ENCODE measurements at regions not wholly inside any gene's neighbourhood (a gene's known extent, or its start where the extent isn't known, plus 50 kb on each side); places are given as distances from the start of the nearest gene placed in this dataset.

DNA sequence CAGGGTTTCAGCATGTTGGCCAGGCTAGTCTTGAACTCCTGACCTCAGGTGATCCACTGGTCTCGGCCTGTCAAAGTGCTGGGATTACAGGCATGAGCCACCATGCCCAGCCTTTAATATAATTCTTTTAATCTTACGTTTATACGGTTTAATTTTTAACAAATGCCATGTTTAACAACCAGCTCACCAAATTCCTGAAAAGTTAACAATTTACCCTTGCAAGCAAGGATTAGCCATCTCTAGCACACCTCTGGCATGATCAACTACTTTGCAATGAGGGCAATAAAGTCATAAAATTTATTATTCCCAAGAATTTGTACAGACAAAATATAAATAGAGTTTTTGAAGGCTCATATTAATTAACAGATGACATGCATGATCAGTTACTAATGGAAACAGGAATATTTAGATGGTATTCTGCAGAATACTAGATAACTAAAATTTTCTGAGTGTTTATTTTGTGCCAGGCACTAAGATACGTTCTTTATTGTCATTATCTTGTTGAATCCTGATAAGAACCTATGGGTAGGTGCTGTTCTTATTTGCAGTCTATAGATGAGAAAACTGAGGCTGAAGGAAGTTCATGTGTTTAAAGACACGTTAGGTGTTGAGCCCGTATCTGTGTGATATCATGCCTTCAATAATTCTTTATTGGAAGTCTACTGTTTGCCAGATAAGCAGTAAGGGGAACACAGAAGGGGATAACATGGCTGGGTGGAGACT is 190.1 kb downstream of the CDCA7 start:
- H3K36me3 Mint-ChIP-seq, result no peaks in the 10 kb centered on the region
- no peak for DNase-seq
- peaks cover 0 to 8% (median 1%) of the 10 kb centered on the region in 3 donors for H3K27me3 Mint-ChIP-seq (ENCODE audit: low read depth in 3 of 3)
- no peak overlapping the region for H3K4me3 Mint-ChIP-seq
- peaks cover 0 to 1% (median 0%) of the 10 kb centered on the region in 6 donors for H3K9me3 Mint-ChIP-seq
- H3K4me1 Mint-ChIP-seq, result no peaks in the 10 kb centered on the region
- H3K27ac Mint-ChIP-seq, result no peak overlapping the region

DNA sequence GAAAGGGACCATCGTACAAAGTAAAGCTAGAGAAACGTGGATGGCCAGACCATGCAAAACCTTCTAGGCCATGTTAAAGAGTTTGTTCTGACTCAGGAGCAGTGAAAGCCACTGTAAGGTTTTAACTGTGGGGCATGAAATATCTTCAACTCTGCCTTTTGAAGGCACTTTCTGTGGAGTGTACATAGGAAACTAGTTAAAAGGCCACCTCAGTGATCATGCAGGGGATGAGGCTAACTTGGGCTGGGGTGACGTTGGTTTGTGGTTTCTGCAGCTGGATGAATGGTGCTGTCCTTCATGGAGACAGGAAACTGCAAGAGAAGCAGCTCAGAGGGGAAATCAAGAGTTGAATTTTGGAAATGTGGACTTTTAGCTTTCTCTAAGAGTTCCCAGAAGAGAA is 190.7 kb downstream of the CDCA7 start:
- H3K4me3 Mint-ChIP-seq, result no peak overlapping the region
- peaks cover 1 to 8% (median 1%) of the 10 kb centered on the region in 3 donors for H3K27me3 Mint-ChIP-seq (ENCODE audit: low read depth in 3 of 3)
- no peak for DNase-seq
- H3K36me3 Mint-ChIP-seq, result no peaks in the 10 kb centered on the region
- no peaks in the 10 kb centered on the region for H3K4me1 Mint-ChIP-seq
- peaks cover 0 to 1% (median 0%) of the 10 kb centered on the region in 6 donors for H3K9me3 Mint-ChIP-seq
- no peak overlapping the region for H3K27ac Mint-ChIP-seq

DNA sequence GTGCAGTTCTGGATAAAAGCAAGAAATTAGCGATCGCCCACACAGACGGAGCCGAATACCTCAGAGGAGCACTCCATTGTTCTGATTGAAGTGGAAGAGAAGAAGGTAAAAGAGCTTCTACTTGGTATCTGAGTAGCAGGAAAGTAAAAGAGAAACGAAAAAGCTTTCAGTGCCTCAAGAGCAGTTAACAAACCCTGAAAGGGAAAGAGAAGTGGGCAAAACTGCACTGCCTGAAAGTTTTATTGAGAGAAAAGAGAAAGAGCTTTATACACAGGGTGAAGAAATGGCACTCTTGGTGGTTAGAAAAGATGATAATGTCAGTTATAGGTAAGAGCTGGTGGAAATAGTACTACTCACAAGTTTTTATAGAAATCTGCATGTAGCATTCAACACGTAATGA is 192.8 kb downstream of the CDCA7 start:
- Mint-ChIP-seq H3K9me3 (peaks cover 0 to 2% (median 0%) of the 10 kb centered on the region in 6 donors), H3K4me1 (no peaks in the 10 kb centered on the region), H3K27me3 (ENCODE audit: low read depth in 3 of 3) (peaks cover 1 to 8% (median 7%) of the 10 kb centered on the region in 3 donors), H3K27ac (no peak overlapping the region), H3K36me3 (no peaks in the 10 kb centered on the region), H3K4me3 (no peak overlapping the region)
- no peak for DNase-seq

DNA sequence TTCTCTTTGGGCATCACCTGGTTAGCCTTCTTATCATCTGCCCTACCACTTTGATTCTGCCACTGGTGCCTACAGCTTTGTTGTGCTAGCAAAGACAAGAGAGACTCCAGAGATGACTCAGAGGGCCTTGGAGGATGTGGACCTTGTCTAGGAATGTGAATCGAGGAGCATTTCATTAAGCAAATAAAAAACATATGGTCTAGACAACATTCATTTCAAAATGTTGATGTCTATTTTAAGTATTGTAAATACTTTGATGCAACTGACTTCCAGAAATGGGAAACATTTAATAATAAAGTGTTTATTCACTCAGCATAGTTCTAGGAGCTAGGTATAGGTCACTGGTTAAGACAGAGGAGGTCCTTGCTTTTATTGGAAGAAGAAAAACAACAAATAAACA is 195.5 kb downstream of the CDCA7 start:
- no peaks in the 10 kb centered on the region for H3K4me1 Mint-ChIP-seq
- DNase-seq, result no peak
- no peak overlapping the region for H3K4me3 Mint-ChIP-seq
- no peak overlapping the region for H3K27ac Mint-ChIP-seq
- H3K36me3 Mint-ChIP-seq, result no peaks in the 10 kb centered on the region
- H3K9me3 Mint-ChIP-seq, result peaks cover 0 to 2% (median 0%) of the 10 kb centered on the region in 6 donors
- H3K27me3 Mint-ChIP-seq (ENCODE audit: low read depth in 3 of 3), result peaks cover 1 to 9% (median 2%) of the 10 kb centered on the region in 3 donors

DNA sequence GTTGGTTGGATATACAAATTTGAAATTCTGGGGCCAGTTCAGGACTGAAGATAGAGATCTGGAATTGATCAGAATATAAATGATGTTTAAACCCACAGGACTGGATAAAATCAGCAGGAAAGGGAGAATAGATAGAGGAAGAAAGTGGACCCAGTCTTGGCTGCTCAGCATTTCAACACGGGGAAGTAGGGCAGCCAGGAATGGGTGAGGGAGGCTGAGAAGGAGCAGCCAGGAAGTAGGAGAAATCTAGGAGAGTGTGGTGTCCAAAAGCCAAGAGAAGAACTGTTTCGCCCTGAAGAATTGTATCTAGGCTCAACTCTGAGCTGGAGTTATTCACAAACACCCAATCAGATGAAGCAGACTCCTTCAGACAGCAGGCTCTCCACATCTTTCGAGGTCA is 197.9 kb downstream of the CDCA7 start:
- no peak for DNase-seq
- Mint-ChIP-seq H3K4me3 (no peak overlapping the region), H3K4me1 (no peaks in the 10 kb centered on the region), H3K36me3 (no peaks in the 10 kb centered on the region), H3K9me3 (peaks cover 0 to 2% (median 0%) of the 10 kb centered on the region in 6 donors), H3K27ac (no peak overlapping the region), H3K27me3 (ENCODE audit: low read depth in 3 of 3) (peaks cover 1 to 7% (median 2%) of the 10 kb centered on the region in 3 donors)

DNA sequence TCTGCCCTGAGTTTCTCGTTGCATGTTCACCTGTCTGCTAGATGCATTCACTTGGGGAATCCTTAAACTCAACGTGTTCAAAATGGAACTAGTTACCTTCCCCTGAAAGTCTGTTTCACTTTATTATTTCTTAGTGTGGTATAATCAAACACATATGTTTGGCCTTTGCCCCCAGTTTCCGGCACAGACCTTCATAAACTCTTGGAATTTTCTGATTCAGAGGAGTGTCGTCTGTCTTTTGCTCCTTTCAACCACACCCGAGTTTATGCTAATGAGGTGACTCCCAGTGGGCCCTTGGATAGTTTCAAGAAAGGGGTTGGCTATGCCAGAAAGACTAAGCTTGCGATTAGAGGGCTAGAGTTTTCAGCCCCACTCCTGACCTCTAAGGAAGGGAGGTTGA is 198.9 kb downstream of the CDCA7 start:
- no peaks in the 10 kb centered on the region for H3K36me3 Mint-ChIP-seq
- peaks cover 1 to 7% (median 2%) of the 10 kb centered on the region in 3 donors for H3K27me3 Mint-ChIP-seq (ENCODE audit: low read depth in 3 of 3)
- peaks cover 0 to 2% (median 0%) of the 10 kb centered on the region in 6 donors for H3K9me3 Mint-ChIP-seq
- DNase-seq, result no peak
- H3K27ac Mint-ChIP-seq, result no peak overlapping the region
- no peak overlapping the region for H3K4me3 Mint-ChIP-seq
- H3K4me1 Mint-ChIP-seq, result no peaks in the 10 kb centered on the region

DNA sequence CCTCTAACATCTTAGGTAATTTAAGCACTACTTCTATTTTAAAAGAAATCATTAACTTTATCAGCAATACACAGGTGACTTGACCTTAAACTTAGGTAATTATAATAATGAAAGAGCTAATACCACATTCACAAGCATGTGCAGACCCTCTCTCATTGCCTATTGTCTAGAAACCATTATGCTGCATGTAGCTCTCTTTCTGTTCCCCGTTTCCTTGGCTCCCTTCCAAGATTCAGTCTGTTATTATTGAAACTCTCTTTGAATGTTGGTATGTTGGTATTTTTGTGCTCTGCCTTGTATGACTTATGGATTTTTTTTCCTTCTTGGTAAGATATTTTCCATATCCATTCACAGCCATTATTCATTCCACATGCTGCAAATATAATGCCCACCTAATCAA is 201.2 kb downstream of the CDCA7 start:
- Mint-ChIP-seq H3K27me3 (ENCODE audit: low read depth in 3 of 3) (peaks cover 0 to 7% (median 2%) of the 10 kb centered on the region in 3 donors), H3K36me3 (no peaks in the 10 kb centered on the region), H3K4me1 (no peaks in the 10 kb centered on the region), H3K27ac (no peak overlapping the region), H3K4me3 (no peak overlapping the region), H3K9me3 (peaks cover 0 to under 1% (median 0%) of the 10 kb centered on the region in 6 donors)
- no peak for DNase-seq

DNA sequence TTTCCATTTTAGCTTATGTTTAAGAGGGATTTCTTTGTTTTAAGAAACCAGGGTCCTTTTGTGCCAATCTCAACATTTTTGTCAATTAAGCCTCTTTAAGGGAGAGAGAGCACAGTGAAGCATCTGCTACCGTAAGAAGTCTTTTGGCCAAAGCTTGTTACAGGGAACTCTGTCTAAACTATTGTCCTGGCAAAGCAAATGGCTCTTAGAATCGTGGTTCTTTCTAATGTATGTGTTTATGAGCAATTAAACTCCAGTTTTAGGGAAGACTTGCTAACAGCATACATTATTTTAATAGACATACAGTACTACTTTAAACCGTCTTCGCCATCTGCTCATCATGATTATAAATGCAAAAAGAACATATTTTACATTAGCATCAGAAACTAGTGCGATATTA is 202.1 kb downstream of the CDCA7 start:
- no peak for DNase-seq
- H3K27me3 Mint-ChIP-seq (ENCODE audit: low read depth in 3 of 3), result peaks cover 1 to 7% (median 5%) of the 10 kb centered on the region in 3 donors
- no peak overlapping the region for H3K27ac Mint-ChIP-seq
- peaks cover 0 to 7% (median 0%) of the 10 kb centered on the region in 6 donors for H3K9me3 Mint-ChIP-seq
- H3K4me1 Mint-ChIP-seq, result no peaks in the 10 kb centered on the region
- peaks cover 0 to 4% (median 3%) of the 10 kb centered on the region in 3 donors for H3K36me3 Mint-ChIP-seq
- no peak overlapping the region for H3K4me3 Mint-ChIP-seq

DNA sequence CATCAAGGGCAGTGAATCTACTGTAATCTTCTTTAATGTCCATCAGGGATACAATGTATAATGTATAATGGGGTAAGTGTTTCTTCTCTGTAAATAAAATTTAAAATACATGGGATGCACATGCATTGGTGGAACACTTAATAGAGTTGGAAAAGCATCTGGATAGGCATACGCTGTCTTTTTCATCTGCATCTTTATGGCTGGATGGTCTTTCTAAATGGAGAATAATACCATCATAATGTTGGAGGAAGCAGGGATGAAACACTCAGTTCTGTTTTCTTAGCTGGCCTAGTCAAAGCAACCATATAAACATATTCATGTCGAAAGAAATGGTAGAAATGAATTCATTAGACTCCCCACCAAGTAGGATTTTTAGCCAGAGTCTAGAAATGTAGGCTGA is 202.8 kb downstream of the CDCA7 start:
- Mint-ChIP-seq H3K36me3 (peaks cover 0 to 4% (median 3%) of the 10 kb centered on the region in 3 donors), H3K4me1 (no peaks in the 10 kb centered on the region), H3K4me3 (no peak overlapping the region), H3K27ac (no peak overlapping the region), H3K27me3 (ENCODE audit: low read depth in 3 of 3) (peaks cover 1 to 6% (median 3%) of the 10 kb centered on the region in 3 donors), H3K9me3 (peaks cover 0 to 7% (median 1%) of the 10 kb centered on the region in 6 donors)
- DNase-seq, result no peak

DNA sequence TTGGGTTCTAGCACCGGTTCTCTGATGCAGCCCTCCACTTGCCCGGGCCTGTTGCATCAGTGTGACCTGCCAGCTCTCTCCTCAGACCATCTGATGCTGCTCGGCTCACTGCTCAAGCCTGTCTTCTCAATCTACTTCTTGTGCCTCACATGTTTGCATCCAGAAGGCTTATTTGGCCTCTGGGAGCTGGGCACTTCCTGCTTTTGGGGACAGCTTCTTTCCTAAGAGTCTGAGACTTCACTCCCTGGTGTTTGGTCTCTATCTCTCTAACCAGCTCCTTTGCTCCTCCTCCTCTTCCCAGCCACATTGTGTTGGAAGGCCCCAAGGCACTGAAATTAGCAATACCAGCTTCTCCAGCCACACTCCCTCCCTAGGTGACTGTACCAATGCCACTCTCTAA is 212.8 kb downstream of the CDCA7 start:
- H3K4me3 Mint-ChIP-seq, result no peak overlapping the region
- DNase-seq, result no peak
- H3K9me3 Mint-ChIP-seq, result peaks cover 0 to 5% (median 2%) of the 10 kb centered on the region in 6 donors
- no peaks in the 10 kb centered on the region for H3K36me3 Mint-ChIP-seq
- H3K4me1 Mint-ChIP-seq, result no peaks in the 10 kb centered on the region
- H3K27ac Mint-ChIP-seq, result no peak overlapping the region
- H3K27me3 Mint-ChIP-seq (ENCODE audit: low read depth in 3 of 3), result peaks cover 2 to 9% (median 7%) of the 10 kb centered on the region in 3 donors

DNA sequence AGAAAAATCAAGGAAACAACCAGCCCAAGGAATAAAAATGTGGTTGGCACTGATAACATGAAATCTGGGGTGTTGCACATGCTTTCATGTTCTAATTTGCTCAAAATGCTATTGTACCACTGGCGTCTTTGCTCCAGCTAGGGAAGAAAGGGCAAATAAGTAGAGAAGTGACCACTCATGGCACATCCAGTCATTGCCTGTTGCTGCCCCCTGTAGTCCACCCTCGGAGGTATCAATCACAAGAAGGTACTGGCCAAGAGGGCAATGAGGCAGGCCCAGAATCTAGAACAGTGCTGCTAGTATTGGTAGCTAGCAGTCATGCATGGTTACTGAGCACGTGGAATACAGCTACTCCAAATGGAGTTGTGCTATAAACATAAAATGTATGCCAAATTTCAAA is 213.4 kb downstream of the CDCA7 start:
- no peaks in the 10 kb centered on the region for H3K4me1 Mint-ChIP-seq

DNA sequence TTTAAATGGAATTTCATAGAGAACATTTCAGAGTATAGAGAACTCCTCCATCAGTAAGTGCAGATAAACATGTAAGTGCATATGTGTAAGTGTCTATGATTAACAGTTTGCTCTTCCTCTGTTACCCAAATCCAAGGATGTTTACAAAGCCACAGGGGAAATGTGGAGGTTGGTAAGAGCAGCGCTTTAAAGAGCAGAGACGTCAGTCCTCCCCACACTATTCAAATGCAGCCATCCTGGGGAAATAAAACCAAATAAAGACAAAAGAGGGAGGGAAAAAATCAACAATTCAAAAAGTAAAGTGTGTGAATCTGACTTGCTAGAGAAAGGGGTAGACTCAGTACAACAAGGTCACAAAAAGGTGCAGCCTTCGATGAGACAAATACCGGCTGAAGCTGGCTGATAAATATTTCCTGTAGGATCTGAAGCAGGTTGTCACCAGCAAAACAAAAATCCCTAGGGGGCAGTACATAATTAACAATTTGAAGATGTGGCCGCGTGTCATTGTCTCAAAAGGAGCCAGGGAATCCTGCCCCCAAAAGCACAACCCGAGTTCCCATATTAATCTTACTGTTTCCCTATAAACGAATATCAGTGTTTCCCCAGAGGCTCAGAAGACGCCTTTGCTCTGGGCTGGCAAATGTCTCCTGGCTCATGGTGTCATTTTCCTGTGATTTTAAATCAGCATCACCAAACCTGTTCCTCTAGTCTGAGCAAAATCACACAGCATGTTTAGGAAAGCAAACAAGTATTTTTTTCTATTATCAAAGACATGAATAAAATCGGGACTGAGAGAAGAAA is 216.5 kb downstream of the CDCA7 start:
- Mint-ChIP-seq H3K36me3 (no peaks in the 10 kb centered on the region), H3K4me3 (no peak overlapping the region), H3K9me3 (peaks cover 0 to 5% (median 0%) of the 10 kb centered on the region in 6 donors), H3K27ac (no peak overlapping the region), H3K27me3 (ENCODE audit: low read depth in 3 of 3) (peaks cover 0 to 9% (median 4%) of the 10 kb centered on the region in 3 donors), H3K4me1 (no peaks in the 10 kb centered on the region)
- DNase-seq, result no peak

More for the DNA sequence above, 213.4 kb downstream of the CDCA7 start:
- Mint-ChIP-seq H3K9me3 (peaks cover 0 to 2% (median 0%) of the 10 kb centered on the region in 6 donors), H3K27me3 (ENCODE audit: low read depth in 3 of 3) (peaks cover 2 to 9% (median 3%) of the 10 kb centered on the region in 3 donors), H3K36me3 (no peaks in the 10 kb centered on the region), H3K27ac (no peak overlapping the region), H3K4me3 (no peak overlapping the region)
- no peak for DNase-seq

DNA sequence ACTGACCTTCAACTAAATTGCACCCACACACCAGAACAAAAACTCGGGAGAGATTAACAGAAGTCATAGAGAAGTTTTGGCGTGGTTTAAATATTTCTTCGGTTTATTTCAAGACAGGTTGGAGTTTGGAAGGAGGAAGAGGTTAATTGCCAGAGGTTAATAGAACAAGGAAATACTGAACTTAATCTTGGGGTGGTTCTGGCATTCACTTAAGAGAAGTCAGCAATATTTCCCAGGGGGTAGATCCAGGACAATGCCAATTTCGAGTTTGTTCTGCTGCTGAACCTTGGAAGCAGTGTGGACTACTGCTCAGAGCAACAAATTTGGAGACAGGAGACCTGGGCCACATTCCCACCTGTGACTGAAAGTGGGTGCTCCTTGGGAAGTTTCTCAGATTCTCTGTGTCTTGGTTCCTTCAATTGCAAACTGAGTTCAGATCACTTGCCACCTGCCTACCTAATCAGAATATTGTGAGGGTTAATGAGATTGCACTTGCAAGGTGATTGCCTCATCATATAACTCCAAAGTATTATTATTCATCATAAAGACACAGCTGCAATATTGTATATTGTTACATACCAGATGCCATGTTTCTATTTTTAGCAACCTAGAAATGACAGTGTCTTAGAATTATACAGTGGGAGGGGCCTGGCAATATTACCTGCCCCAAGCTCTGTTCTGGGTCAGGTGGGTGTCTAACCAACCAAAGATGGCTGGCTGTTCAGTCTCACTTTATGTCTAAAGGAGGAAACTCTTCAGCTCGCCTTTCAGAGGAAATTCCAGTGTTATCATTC is 217.4 kb downstream of the CDCA7 start:
- Mint-ChIP-seq H3K27ac (no peak overlapping the region), H3K36me3 (no peaks in the 10 kb centered on the region), H3K27me3 (ENCODE audit: low read depth in 3 of 3) (peaks cover 0 to 9% (median 4%) of the 10 kb centered on the region in 3 donors), H3K4me3 (no peak overlapping the region), H3K9me3 (peaks cover 0 to 5% (median 0%) of the 10 kb centered on the region in 6 donors), H3K4me1 (no peaks in the 10 kb centered on the region)
- DNase-seq, result no peak

Data from immature natural killer cell (primary cell).